Thoracic aorta (tissue), 2 donors: ENCODE measurements at regions not wholly inside any gene's neighbourhood (a gene's known extent, or its start where the extent isn't known, plus 50 kb on each side); places are given as distances from the start of the nearest gene placed in this dataset.

Experiments
- ATAC-seq: fragments of 150-250 bp; one replicate; pipeline ENCODE4 v1.8.0; 2017; ENCODE audit warnings: low read depth; ENCODE audit not compliant: insufficient number of reproducible peaks, low FRiP score
- DNase-seq: peaks from one replicate; pipeline ENCODE4 v3.0.0-alpha.2; 2020; ENCODE audit warnings: low spot score
- H3K27ac ChIP-seq, 2 donors: fragments of 200-600 bp; sonication (generic); 1 replicate in 1 of 2; 2 replicates in 1 of 2; pipeline ENCODE4 v1.5.1; 2016; ENCODE audit warnings: mild to moderate bottlenecking in 2 of 2, moderate library complexity in 2 of 2
- H3K27me3 ChIP-seq: fragments of 200-600 bp; sonication (generic); replicated peaks from 2 replicates; pipeline ENCODE4 v1.6.0; 2016; ENCODE audit warnings: mild to moderate bottlenecking; ENCODE audit not compliant: insufficient read depth
- H3K36me3 ChIP-seq: fragments of 200-600 bp; sonication (generic); one replicate; pipeline ENCODE4 v1.5.1; 2016
- H3K4me1 ChIP-seq, 2 donors: fragments of 200-600 bp; sonication (generic); 1 replicate in 1 of 2; 2 replicates in 1 of 2; pipeline versions ENCODE4 v1.5.1 to v1.6.0; 2016; ENCODE audit warnings: low read depth in 2 of 2, mild to moderate bottlenecking in 1 of 2; ENCODE audit not compliant: control insufficient read depth in 1 of 2
- H3K4me3 ChIP-seq: fragments of 200-600 bp; sonication (generic); 2 replicates; pipeline ENCODE4 v1.5.1; 2016; ENCODE audit warnings: mild to moderate bottlenecking
- H3K9me3 ChIP-seq: fragments of 200-600 bp; sonication (generic); 2 replicates; pipeline ENCODE4 v1.5.1; 2016
- TF ChIP-seq, protein P1 (sequence below): fragments of 200-600 bp; sonication (generic); IDR thresholded peaks from one replicate; pipeline ENCODE4 v1.5.1; 2019; ENCODE audit warnings: antibody characterized with exemption

- no peak for ATAC-seq
- peaks cover 0 to 13% of the 10 kb centered on the region in 2 donors for H3K4me1 ChIP-seq
- no peaks in the 10 kb centered on the region for H3K27me3 ChIP-seq
- no peaks in the 10 kb centered on the region for H3K36me3 ChIP-seq
- H3K4me3 ChIP-seq, result no peak overlapping the region
- DNase-seq, result no peak
- no peak overlapping the region for H3K27ac ChIP-seq
- no peaks in the 10 kb centered on the region for H3K9me3 ChIP-seq
- TF ChIP-seq, protein P1, sequence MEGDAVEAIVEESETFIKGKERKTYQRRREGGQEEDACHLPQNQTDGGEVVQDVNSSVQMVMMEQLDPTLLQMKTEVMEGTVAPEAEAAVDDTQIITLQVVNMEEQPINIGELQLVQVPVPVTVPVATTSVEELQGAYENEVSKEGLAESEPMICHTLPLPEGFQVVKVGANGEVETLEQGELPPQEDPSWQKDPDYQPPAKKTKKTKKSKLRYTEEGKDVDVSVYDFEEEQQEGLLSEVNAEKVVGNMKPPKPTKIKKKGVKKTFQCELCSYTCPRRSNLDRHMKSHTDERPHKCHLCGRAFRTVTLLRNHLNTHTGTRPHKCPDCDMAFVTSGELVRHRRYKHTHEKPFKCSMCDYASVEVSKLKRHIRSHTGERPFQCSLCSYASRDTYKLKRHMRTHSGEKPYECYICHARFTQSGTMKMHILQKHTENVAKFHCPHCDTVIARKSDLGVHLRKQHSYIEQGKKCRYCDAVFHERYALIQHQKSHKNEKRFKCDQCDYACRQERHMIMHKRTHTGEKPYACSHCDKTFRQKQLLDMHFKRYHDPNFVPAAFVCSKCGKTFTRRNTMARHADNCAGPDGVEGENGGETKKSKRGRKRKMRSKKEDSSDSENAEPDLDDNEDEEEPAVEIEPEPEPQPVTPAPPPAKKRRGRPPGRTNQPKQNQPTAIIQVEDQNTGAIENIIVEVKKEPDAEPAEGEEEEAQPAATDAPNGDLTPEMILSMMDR, result no peak
Measured at GRCh38 chr20:57774951-57775350, 65.1 kb upstream of the PMEPA1 start.

DNA sequence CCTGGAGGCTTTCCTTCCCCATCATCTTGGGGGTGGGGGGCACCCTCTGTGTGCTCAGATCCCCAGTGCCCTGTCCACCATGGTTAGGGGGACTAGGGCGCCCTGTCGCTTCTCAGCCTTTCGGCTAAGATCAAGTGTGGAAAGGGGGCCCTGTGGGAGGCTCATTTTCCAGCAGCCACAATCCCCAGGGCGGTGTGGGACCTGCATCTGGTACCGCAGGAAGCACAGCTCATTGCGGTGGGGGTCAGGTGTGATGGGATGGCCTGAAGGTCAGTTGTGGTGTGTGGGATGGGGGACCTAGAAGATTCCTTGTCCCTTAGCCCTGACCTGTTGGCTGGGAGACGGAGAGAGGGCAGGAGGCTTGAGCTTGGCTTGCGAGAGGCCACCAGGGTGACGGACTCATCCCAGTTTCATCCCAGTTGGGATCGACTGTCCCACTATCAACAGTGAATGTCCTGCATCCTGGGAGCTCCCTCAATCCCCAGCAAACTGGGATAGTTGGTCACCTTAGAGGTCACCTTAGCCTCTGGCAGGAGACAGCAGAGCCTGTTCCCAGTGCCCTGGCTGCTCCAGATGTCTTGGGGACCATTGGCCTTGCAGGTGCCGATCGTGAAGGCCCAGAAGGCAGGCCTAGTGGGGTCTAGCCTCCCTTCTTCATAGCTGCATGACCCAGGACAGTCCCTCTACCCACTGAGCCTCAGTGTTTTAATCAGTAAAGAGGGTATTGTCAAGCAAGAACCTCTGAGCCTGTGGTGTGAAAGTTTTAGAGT is 64.5 kb upstream of the PMEPA1 start:
- Histone ChIP-seq H3K27ac (no peak overlapping the region), H3K36me3 (no peaks in the 10 kb centered on the region), H3K9me3 (no peaks in the 10 kb centered on the region), H3K4me1 (peaks cover 0 to 13% of the 10 kb centered on the region in 2 donors), H3K27me3 (no peaks in the 10 kb centered on the region), H3K4me3 (no peak overlapping the region)
- TF ChIP-seq, protein P1, result no peak
- no peak for DNase-seq
- ATAC-seq, result no peak

GRCh38 chr20:57773059-57773815 is 63.4 kb upstream of the PMEPA1 start:
- TF ChIP-seq, protein P1, result no peak
- peaks cover 0 to 18% of the 10 kb centered on the region in 2 donors for H3K4me1 ChIP-seq
- no peaks in the 10 kb centered on the region for H3K36me3 ChIP-seq
- no peak overlapping the region for H3K4me3 ChIP-seq
- no peaks in the 10 kb centered on the region for H3K9me3 ChIP-seq
- H3K27me3 ChIP-seq, result no peaks in the 10 kb centered on the region
- DNase-seq (no peak), ATAC-seq (no peak)
- no peak overlapping the region for H3K27ac ChIP-seq

DNA sequence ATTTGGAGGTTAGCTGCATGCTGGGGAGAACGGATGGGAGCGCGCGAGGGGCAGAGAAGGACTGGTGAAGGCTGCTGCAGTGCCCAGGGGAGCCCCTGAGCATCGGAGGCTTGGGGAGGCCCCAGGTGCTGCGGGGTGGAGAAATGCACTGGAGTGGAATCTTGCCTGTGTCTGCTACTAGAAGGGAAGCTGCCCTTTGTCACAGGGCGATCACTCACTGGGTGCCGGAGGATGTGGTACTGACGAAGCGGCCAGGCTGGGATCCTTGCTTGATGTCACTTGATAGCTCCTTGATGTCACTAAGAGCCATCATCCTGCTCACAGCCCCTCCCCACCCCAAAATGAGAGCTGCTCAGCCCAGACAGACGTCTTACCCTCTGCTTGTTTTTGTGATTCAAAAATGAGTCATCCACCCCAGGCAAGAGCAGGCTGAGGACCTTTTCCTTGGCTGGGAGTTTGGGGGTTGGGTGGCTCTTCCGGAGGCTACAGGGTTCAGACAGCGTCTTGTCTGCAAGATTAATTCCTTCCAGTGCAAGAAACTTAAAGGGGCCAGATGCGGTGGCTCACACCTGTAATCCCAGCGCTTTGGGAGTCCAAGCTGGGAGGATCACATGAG is 62.6 kb upstream of the PMEPA1 start:
- no peak overlapping the region for H3K4me3 ChIP-seq
- no peaks in the 10 kb centered on the region for H3K36me3 ChIP-seq
- no peaks in the 10 kb centered on the region for H3K27me3 ChIP-seq
- H3K9me3 ChIP-seq, result no peaks in the 10 kb centered on the region
- TF ChIP-seq, protein P1, result no peak
- peaks cover 0 to 26% of the 10 kb centered on the region in 2 donors for H3K4me1 ChIP-seq
- ATAC-seq, result no peak
- H3K27ac ChIP-seq, result no peak overlapping the region
- DNase-seq, result no peak
